Thoracic aorta (tissue), 2 donors: ENCODE measurements at regions not wholly inside any gene's neighbourhood (a gene's known extent, or its start where the extent isn't known, plus 50 kb on each side); places are given as distances from the start of the nearest gene placed in this dataset.

Experiments
- ATAC-seq: fragments of 150-250 bp; one replicate; pipeline ENCODE4 v1.8.0; 2017; ENCODE audit warnings: low read depth; ENCODE audit not compliant: insufficient number of reproducible peaks, low FRiP score
- DNase-seq: peaks from one replicate; pipeline ENCODE4 v3.0.0-alpha.2; 2020; ENCODE audit warnings: low spot score
- H3K27ac ChIP-seq, 2 donors: fragments of 200-600 bp; sonication (generic); 1 replicate in 1 of 2; 2 replicates in 1 of 2; pipeline ENCODE4 v1.5.1; 2016; ENCODE audit warnings: mild to moderate bottlenecking in 2 of 2, moderate library complexity in 2 of 2
- H3K27me3 ChIP-seq: fragments of 200-600 bp; sonication (generic); replicated peaks from 2 replicates; pipeline ENCODE4 v1.6.0; 2016; ENCODE audit warnings: mild to moderate bottlenecking; ENCODE audit not compliant: insufficient read depth
- H3K36me3 ChIP-seq: fragments of 200-600 bp; sonication (generic); one replicate; pipeline ENCODE4 v1.5.1; 2016
- H3K4me1 ChIP-seq, 2 donors: fragments of 200-600 bp; sonication (generic); 1 replicate in 1 of 2; 2 replicates in 1 of 2; pipeline versions ENCODE4 v1.5.1 to v1.6.0; 2016; ENCODE audit warnings: low read depth in 2 of 2, mild to moderate bottlenecking in 1 of 2; ENCODE audit not compliant: control insufficient read depth in 1 of 2
- H3K4me3 ChIP-seq: fragments of 200-600 bp; sonication (generic); 2 replicates; pipeline ENCODE4 v1.5.1; 2016; ENCODE audit warnings: mild to moderate bottlenecking
- H3K9me3 ChIP-seq: fragments of 200-600 bp; sonication (generic); 2 replicates; pipeline ENCODE4 v1.5.1; 2016
- CTCF ChIP-seq: fragments of 200-600 bp; sonication (generic); IDR thresholded peaks from one replicate; pipeline ENCODE4 v1.5.1; 2019; ENCODE audit warnings: antibody characterized with exemption

- H3K36me3 ChIP-seq = no peaks in the 10 kb centered on the region
- H3K9me3 ChIP-seq = no peaks in the 10 kb centered on the region
- H3K27me3 ChIP-seq = no peaks in the 10 kb centered on the region
- peaks cover 0 to 10% of the 10 kb centered on the region in 2 donors for H3K4me1 ChIP-seq
- H3K4me3 ChIP-seq = no peak overlapping the region
- no peak for DNase-seq
- TF ChIP-seq CTCF = no peak
- no peak overlapping the region for H3K27ac ChIP-seq
- no peak for ATAC-seq
Observed at GRCh38 chr3:78497767-78498166, 1270.0 kb downstream of the ROBO1 start.

GRCh38 chr3:78506061-78506460 is 1261.7 kb downstream of the ROBO1 start:
- H3K27me3 ChIP-seq = no peaks in the 10 kb centered on the region
- DNase-seq (no peak), ATAC-seq (no peak)
- H3K4me1 ChIP-seq = no peaks in the 10 kb centered on the region
- H3K36me3 ChIP-seq = no peaks in the 10 kb centered on the region
- H3K9me3 ChIP-seq = no peaks in the 10 kb centered on the region
- TF ChIP-seq CTCF = no peak
- no peak overlapping the region for H3K27ac ChIP-seq
- no peak overlapping the region for H3K4me3 ChIP-seq

GRCh38 chr3:78506581-78507195 is 1261.1 kb downstream of the ROBO1 start:
- no peaks in the 10 kb centered on the region for H3K36me3 ChIP-seq
- ATAC-seq (no peak), DNase-seq (no peak)
- TF ChIP-seq CTCF = no peak
- no peaks in the 10 kb centered on the region for H3K9me3 ChIP-seq
- H3K4me3 ChIP-seq = no peak overlapping the region
- no peak overlapping the region for H3K27ac ChIP-seq
- H3K27me3 ChIP-seq = no peaks in the 10 kb centered on the region
- no peaks in the 10 kb centered on the region for H3K4me1 ChIP-seq

- H3K4me1 ChIP-seq = no peaks in the 10 kb centered on the region
Observed at GRCh38 chr3:78507196-78507984, 1260.4 kb downstream of the ROBO1 start.

More at GRCh38 chr3:78507196-78507984, 1260.4 kb downstream of the ROBO1 start:
- H3K4me3 ChIP-seq = no peak overlapping the region
- H3K36me3 ChIP-seq = no peaks in the 10 kb centered on the region
- no peaks in the 10 kb centered on the region for H3K9me3 ChIP-seq
- ATAC-seq (no peak), DNase-seq (no peak)
- H3K27ac ChIP-seq = no peak overlapping the region
- TF ChIP-seq CTCF = no peak
- H3K27me3 ChIP-seq = no peaks in the 10 kb centered on the region
